Type B pancreatic cell (in vitro differentiated cells): ENCODE measurements at regions not wholly inside any gene's neighbourhood (a gene's known extent, or its start where the extent isn't known, plus 50 kb on each side); places are given as distances from the start of the nearest gene placed in this dataset.

ENCODE experiments used
- DNase-seq: peaks from one replicate; pipeline ENCODE4 v3.0.0; 2021; ENCODE audit warnings: mixed read lengths; ENCODE audit not compliant: unreplicated experiment; ENCODE audit errors: extremely low spot score
- H3K27ac Mint-ChIP-seq: 2 replicates; pipeline ENCODE4 v1.8.0; 2021; ENCODE audit warnings: mild to moderate bottlenecking, mixed read lengths
- H3K27me3 Mint-ChIP-seq: 2 replicates; pipeline ENCODE4 v1.8.0; 2021; ENCODE audit warnings: mixed read lengths
- H3K36me3 Mint-ChIP-seq: 2 replicates; pipeline ENCODE4 v1.8.0; 2021; ENCODE audit warnings: mixed read lengths
- H3K4me1 Mint-ChIP-seq: one replicate; pipeline ENCODE4 v1.8.0; 2021; ENCODE audit warnings: mixed read lengths; ENCODE audit not compliant: unreplicated experiment
- H3K4me3 Mint-ChIP-seq: 2 replicates; pipeline ENCODE4 v1.8.0; 2021; ENCODE audit warnings: mild to moderate bottlenecking, mixed read lengths
- H3K9me3 Mint-ChIP-seq: 2 replicates; pipeline ENCODE4 v1.8.0; 2021; ENCODE audit warnings: mixed read lengths
- TF ChIP-seq, protein P1 (sequence below): fragments of 200-600 bp; sonication (generic); conservative IDR thresholded peaks from 2 replicates; pipeline ENCODE4 v1.5.0; 2021; ENCODE audit warnings: antibody characterized with exemption, mild to moderate bottlenecking

DNA sequence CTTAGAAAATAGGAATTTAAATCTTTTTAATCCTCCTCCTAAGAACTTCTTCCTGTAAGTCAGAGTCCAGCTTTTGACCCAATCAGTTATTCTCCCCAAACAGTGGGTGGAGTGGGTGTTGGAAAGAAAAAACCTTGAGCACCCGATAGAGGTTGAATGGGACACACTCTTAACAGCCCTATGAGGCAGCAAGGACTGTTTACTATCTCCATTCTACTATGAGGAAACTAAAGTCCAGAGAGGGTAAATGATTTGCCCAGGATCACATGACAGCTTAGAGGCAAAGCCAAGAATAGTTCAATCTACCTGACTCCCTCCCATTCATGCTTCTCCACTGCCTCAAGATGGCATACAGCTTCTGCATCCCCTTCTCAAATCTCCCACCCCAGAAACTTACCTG lies 57.6 kb upstream of the SLC35B4 start:
- no peak overlapping the region for H3K27ac Mint-ChIP-seq
- DNase-seq: no peak
- H3K27me3 Mint-ChIP-seq: peaks cover 21% of the 10 kb centered on the region
- H3K36me3 Mint-ChIP-seq: no peaks in the 10 kb centered on the region
- no peaks in the 10 kb centered on the region for H3K9me3 Mint-ChIP-seq
- H3K4me1 Mint-ChIP-seq: peaks cover under 1% of the 10 kb centered on the region
- TF ChIP-seq, protein P1, sequence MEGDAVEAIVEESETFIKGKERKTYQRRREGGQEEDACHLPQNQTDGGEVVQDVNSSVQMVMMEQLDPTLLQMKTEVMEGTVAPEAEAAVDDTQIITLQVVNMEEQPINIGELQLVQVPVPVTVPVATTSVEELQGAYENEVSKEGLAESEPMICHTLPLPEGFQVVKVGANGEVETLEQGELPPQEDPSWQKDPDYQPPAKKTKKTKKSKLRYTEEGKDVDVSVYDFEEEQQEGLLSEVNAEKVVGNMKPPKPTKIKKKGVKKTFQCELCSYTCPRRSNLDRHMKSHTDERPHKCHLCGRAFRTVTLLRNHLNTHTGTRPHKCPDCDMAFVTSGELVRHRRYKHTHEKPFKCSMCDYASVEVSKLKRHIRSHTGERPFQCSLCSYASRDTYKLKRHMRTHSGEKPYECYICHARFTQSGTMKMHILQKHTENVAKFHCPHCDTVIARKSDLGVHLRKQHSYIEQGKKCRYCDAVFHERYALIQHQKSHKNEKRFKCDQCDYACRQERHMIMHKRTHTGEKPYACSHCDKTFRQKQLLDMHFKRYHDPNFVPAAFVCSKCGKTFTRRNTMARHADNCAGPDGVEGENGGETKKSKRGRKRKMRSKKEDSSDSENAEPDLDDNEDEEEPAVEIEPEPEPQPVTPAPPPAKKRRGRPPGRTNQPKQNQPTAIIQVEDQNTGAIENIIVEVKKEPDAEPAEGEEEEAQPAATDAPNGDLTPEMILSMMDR: no peak
- H3K4me3 Mint-ChIP-seq: no peak overlapping the region

DNA sequence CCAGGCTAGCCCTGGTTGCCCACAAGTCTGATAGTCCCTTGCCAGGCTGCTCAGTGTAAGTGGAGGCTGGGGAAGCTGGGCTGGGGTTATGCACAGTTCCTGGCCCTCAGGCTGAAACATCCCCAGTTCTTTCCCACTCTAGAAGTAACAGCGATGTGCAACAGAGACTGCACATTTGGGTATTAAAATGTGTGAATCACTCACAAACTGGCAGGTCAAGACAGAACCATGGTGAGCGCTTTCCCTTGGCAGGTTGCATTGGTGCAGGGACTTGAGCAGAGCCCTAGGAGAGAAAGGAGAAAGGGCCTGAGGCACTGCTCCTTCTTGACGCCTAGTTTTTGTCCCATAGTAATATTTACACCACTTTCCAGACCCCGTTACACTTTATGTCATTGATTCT lies 56.1 kb upstream of the SLC35B4 start:
- TF ChIP-seq, protein P1: no peak
- Mint-ChIP-seq H3K4me1 (peaks cover 12% of the 10 kb centered on the region), H3K27me3 (peaks cover 24% of the 10 kb centered on the region), H3K4me3 (no peak overlapping the region), H3K36me3 (no peaks in the 10 kb centered on the region), H3K27ac (no peak overlapping the region), H3K9me3 (no peaks in the 10 kb centered on the region)
- DNase-seq: no peak

DNA sequence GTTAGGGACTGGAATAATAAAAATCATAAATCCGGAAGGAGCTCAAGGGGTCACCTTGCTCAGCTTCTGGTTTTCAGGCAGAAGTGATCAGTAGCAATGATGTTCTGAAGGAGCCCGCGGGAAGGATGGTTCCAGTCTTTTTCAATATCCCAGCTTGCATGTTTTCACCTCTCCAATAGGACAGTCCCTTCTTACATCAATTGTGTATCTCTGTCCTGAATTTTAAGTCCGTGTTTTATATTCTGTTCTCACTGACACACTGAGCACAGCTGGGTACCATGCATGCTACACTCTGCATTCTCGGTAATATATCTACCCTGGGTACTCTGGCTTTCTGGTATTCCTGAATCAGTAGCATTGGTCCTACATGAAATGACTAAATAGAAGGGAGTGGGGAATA lies 55.2 kb upstream of the SLC35B4 start:
- no peaks in the 10 kb centered on the region for H3K9me3 Mint-ChIP-seq
- no peak overlapping the region for H3K27ac Mint-ChIP-seq
- TF ChIP-seq, protein P1: no peak
- no peak for DNase-seq
- peaks cover 18% of the 10 kb centered on the region for H3K27me3 Mint-ChIP-seq
- H3K4me3 Mint-ChIP-seq: no peak overlapping the region
- H3K4me1 Mint-ChIP-seq: peaks cover 12% of the 10 kb centered on the region
- H3K36me3 Mint-ChIP-seq: no peaks in the 10 kb centered on the region

DNA sequence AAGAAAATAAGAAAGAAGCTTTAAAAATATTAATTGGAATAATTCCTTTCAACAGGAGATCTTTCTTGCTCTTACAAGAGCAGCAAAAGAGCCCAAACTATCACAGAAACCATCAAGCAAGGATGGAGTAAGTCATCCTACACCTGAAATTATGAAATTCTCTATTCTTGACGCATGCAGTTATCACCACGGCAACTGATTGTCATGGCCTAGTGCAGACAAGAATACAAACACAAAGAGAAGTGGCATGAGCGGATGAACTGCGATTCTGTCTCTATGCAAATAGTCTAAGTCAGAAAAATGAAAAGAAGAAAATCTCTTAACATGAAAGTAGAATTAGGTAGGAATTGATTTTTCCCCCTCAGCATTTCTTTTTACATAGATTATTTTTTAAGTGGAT lies 54.8 kb upstream of the SLC35B4 start:
- H3K27me3 Mint-ChIP-seq: peaks cover 15% of the 10 kb centered on the region
- H3K36me3 Mint-ChIP-seq: no peaks in the 10 kb centered on the region
- H3K4me1 Mint-ChIP-seq: peaks cover 12% of the 10 kb centered on the region
- no peak overlapping the region for H3K4me3 Mint-ChIP-seq
- no peak overlapping the region for H3K27ac Mint-ChIP-seq
- no peak for DNase-seq
- no peaks in the 10 kb centered on the region for H3K9me3 Mint-ChIP-seq
- TF ChIP-seq, protein P1: no peak

DNA sequence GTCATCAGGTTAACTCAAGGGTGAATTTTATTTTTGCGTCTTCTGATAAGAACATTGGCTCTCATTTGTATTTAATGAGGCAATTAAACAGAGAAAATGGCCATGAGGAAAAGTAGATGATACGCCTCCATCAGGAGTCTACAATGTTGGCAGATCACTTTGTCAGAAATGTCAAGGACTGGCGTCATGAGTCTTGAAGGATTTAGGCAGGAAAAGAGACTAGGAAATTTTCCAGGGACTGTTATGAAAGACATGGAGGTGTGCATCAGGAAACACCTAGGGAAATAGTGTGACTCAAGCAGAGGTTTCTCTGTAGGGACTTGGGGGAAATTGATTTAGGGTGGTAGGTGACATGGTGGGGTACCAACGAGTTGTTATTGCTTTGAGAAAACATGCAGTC lies 53.4 kb upstream of the SLC35B4 start:
- DNase-seq: no peak
- no peaks in the 10 kb centered on the region for H3K36me3 Mint-ChIP-seq
- H3K4me3 Mint-ChIP-seq: no peak overlapping the region
- H3K27me3 Mint-ChIP-seq: peaks cover 11% of the 10 kb centered on the region
- H3K27ac Mint-ChIP-seq: no peak overlapping the region
- peaks cover 12% of the 10 kb centered on the region for H3K4me1 Mint-ChIP-seq
- TF ChIP-seq, protein P1: no peak
- no peaks in the 10 kb centered on the region for H3K9me3 Mint-ChIP-seq
